K562 (cell line): ENCODE measurements at regions not wholly inside any gene's neighbourhood (a gene's known extent, or its start where the extent isn't known, plus 50 kb on each side); places are given as distances from the start of the nearest gene placed in this dataset.

Source experiments
- CREB3L1 ChIP-seq: fragments of 450-650 bp; IDR thresholded peaks from 2 replicates; pipeline ENCODE4 v1.6.1; 2014; ENCODE audit warnings: low read depth, mild to moderate bottlenecking, moderate library complexity, borderline replicate concordance
- CREM ChIP-seq: IDR thresholded peaks from 2 replicates; pipeline ENCODE4 v1.6.1; 2014; ENCODE audit warnings: antibody characterized with exemption, low read depth
- DMBX1 ChIP-seq: fragments of 250-450 bp; sonication (Bioruptor Pico); IDR thresholded peaks from 2 replicates; pipeline ENCODE4 v1.8.0; 2022; ENCODE audit warnings: inconsistent platforms, mild to moderate bottlenecking, moderate library complexity, borderline replicate concordance
- ELF4 ChIP-seq: fragments of 450-650 bp; formaldehyde crosslinking; IDR thresholded peaks from 2 replicates; pipeline ENCODE4 v1.4.0; 2022; ENCODE audit warnings: missing genetic modification characterization
- FOXO4 ChIP-seq: fragments of 450-650 bp; formaldehyde crosslinking; IDR thresholded peaks from 2 replicates; pipeline ENCODE4 v1.4.0; 2020; ENCODE audit warnings: mild to moderate bottlenecking, moderate library complexity
- GTF2A2 ChIP-seq: IDR thresholded peaks from 2 replicates; pipeline ENCODE4 v1.6.1; 2016; ENCODE audit warnings: mild to moderate bottlenecking, missing genetic modification characterization, missing compliant biosample characterization
- GTF2B ChIP-seq: IDR thresholded peaks from 2 replicates; pipeline ENCODE4 v1.6.1; 2011; ENCODE audit not compliant: insufficient read length; ENCODE audit errors: extremely low read depth
- GTF2F1 ChIP-seq: IDR thresholded peaks from 2 replicates; pipeline ENCODE4 v1.6.1; 2011; ENCODE audit warnings: low read depth, low read length, improper control_type of control experiment
- HLTF ChIP-seq: fragments of 450-650 bp; IDR thresholded peaks from 2 replicates; pipeline ENCODE4 v1.6.1; 2016
- KAT8 ChIP-seq: fragments of 450-650 bp; IDR thresholded peaks from 2 replicates; pipeline ENCODE4 v1.6.1; 2016; ENCODE audit warnings: low read depth, mild to moderate bottlenecking
- KDM5B ChIP-seq: fragments of 200-600 bp; sonication (generic); IDR thresholded peaks from 2 replicates; pipeline ENCODE4 v1.6.1; 2012; ENCODE audit warnings: low read depth, mild to moderate bottlenecking, moderate library complexity, low read length, control low read depth, inconsistent platforms; ENCODE audit not compliant: insufficient replicate concordance
- MAFF ChIP-seq: IDR thresholded peaks from 2 replicates; pipeline ENCODE4 v1.6.1; 2012; ENCODE audit warnings: low read length, improper control_type of control experiment
- MEF2D ChIP-seq: conservative IDR thresholded peaks from 2 replicates; pipeline ENCODE4 v1.6.1; 2016; ENCODE audit warnings: low read depth, missing genetic modification characterization, missing compliant biosample characterization
- MLLT1 ChIP-seq, 2 experiments: fragments of 450-650 bp; IDR thresholded peaks; 2 replicates each; pipeline ENCODE4 v1.6.1; 2016
- MNT ChIP-seq, 2 experiments: fragments of 450-650 bp; conservative IDR thresholded peaks; 2 replicates each; pipeline ENCODE4 v1.6.1; 2017; ENCODE audit warnings: mild to moderate bottlenecking in 2 of 2, moderate library complexity in 2 of 2
- NFXL1 ChIP-seq: fragments of 450-650 bp; formaldehyde crosslinking; IDR thresholded peaks from 2 replicates; pipeline ENCODE4 v1.4.0; 2021; ENCODE audit warnings: mild to moderate bottlenecking
- PHF21A ChIP-seq: fragments of 450-650 bp; IDR thresholded peaks from 2 replicates; pipeline ENCODE4 v1.6.1; 2017; ENCODE audit warnings: low read depth, borderline replicate concordance
- POLR3A ChIP-seq: IDR thresholded peaks from 2 replicates; pipeline ENCODE4 v1.6.1; 2011; ENCODE audit warnings: borderline replicate concordance, mild to moderate bottlenecking, moderate library complexity; ENCODE audit not compliant: insufficient read length, insufficient read depth; ENCODE audit errors: extremely low read depth
- RBBP5 ChIP-seq: fragments of 200-600 bp; sonication (generic); IDR thresholded peaks from 2 replicates; pipeline ENCODE4 v1.6.1; 2012; ENCODE audit warnings: borderline replicate concordance, mild to moderate bottlenecking, low read length, control low read depth, inconsistent platforms; ENCODE audit not compliant: insufficient read depth, poor library complexity, severe bottlenecking
- SMAD2 ChIP-seq: fragments of 150-350 bp; IDR thresholded peaks from 2 replicates; pipeline ENCODE4 v1.6.1; 2014; ENCODE audit warnings: low read depth, mild to moderate bottlenecking, low read length
- ZBTB17 ChIP-seq: fragments of 450-650 bp; formaldehyde crosslinking; IDR thresholded peaks from 2 replicates; pipeline ENCODE4 v1.4.0; 2020; ENCODE audit warnings: mild to moderate bottlenecking
- ZNF239 ChIP-seq: fragments of 250-450 bp; sonication (Bioruptor Pico); IDR thresholded peaks from 2 replicates; pipeline ENCODE4 v1.4.0; 2020; ENCODE audit warnings: mild to moderate bottlenecking
- ZNF324 ChIP-seq: fragments of 250-450 bp; sonication (Bioruptor Pico); IDR thresholded peaks from 2 replicates; pipeline ENCODE4 v1.4.0; 2020; ENCODE audit warnings: mild to moderate bottlenecking

- peak; percentile 78 to 88 for TF ChIP-seq MNT (conservative IDR thresholded peaks at IDR 0.05)
- no peak for TF ChIP-seq SMAD2
- peak; percentile 86 for TF ChIP-seq ZBTB17 (CRISPR knock-in tag)
- TF ChIP-seq ZNF324 (CRISPR knock-in tag), result peak; percentile 53; the same call in 1 of the 2 replicates
- TF ChIP-seq RBBP5, result peak; percentile 69
- peak; percentile 65 for TF ChIP-seq ELF4
- peak; percentile 63 for TF ChIP-seq KDM5B
- TF ChIP-seq CREM, result peak; percentile 70
- peak; percentile 92 for TF ChIP-seq MAFF
- TF ChIP-seq ZNF239 (CRISPR knock-in tag), result peak; percentile 10
- peak; percentile 70; the same call in 1 of the 2 replicates for TF ChIP-seq CREB3L1
- no peak for TF ChIP-seq PHF21A
- TF ChIP-seq FOXO4 (CRISPR knock-in tag), result no peak
- 0 out of 2 replicates have a peak, but pooled peaks have one; percentile 54 for TF ChIP-seq GTF2A2 (tag)
- peak; percentile 82 for TF ChIP-seq DMBX1 (CRISPR knock-in tag)
- no peak for TF ChIP-seq POLR3A
- no peak for TF ChIP-seq HLTF
- no peak for TF ChIP-seq GTF2B
- no peak for TF ChIP-seq KAT8
- TF ChIP-seq GTF2F1, result no peak; the same call in 1 of the 2 replicates
- TF ChIP-seq NFXL1 (CRISPR knock-in tag), result peak; percentile 74; the same call in 1 of the 2 replicates
- peak; percentile 74 for TF ChIP-seq MEF2D
- TF ChIP-seq MLLT1 (IDR thresholded peaks at IDR 0.05), result peak in 1 of 2 experiments; percentile 93; a peak in 2 of 4 replicates
These were observed 290.3 kb upstream of the STXBP5 start (continued) for GRCh38 chr6:146913842-146914488.
